GM08714 (cell line): ENCODE measurements at regions not wholly inside any gene's neighbourhood (a gene's known extent, or its start where the extent isn't known, plus 50 kb on each side); places are given as distances from the start of the nearest gene placed in this dataset.
"Not testable (repeated sequence)": the region's sequence is repeated elsewhere in the genome, so short reads cannot be mapped to it uniquely, and the experiment has no call there.

Experiments used
- H3K4me3 ChIP-seq: fragments of 200-500 bp; sonication (Bioruptor generic); 2 replicates; pipeline ENCODE4 v1.5.1; 2014; ENCODE audit warnings: mild to moderate bottlenecking, low read length, inconsistent platforms
- ZNF274 ChIP-seq: IDR thresholded peaks from 2 replicates; pipeline ENCODE4 v1.6.1; 2012; ENCODE audit warnings: mild to moderate bottlenecking, low read depth, low read length

- no peak for TF ChIP-seq ZNF274
- H3K4me3 ChIP-seq, result no peak overlapping the region
Observed at GRCh38 chr1:59204001-59204400, 92.9 kb upstream of the FGGY start.

- not testable (repeated sequence) for H3K4me3 ChIP-seq
Observed at GRCh38 chr1:59206616-59207015, 90.3 kb upstream of the FGGY start.

GRCh38 chr1:59210430-59210829 lies 86.5 kb upstream of the FGGY start:
- not testable (repeated sequence) for H3K4me3 ChIP-seq

GRCh38 chr1:59212706-59213105 lies 84.2 kb upstream of the FGGY start:
- no peak for TF ChIP-seq ZNF274
- no peak overlapping the region for H3K4me3 ChIP-seq

- TF ChIP-seq ZNF274, result no peak
- no peak overlapping the region for H3K4me3 ChIP-seq
Observed at GRCh38 chr1:59214248-59215208, 82.4 kb upstream of the FGGY start.

- H3K4me3 ChIP-seq, result no peak overlapping the region
- TF ChIP-seq ZNF274, result no peak
Observed at GRCh38 chr1:59215766-59216291, 81.1 kb upstream of the FGGY start.

GRCh38 chr1:59217439-59217838 lies 79.5 kb upstream of the FGGY start:
- not testable (repeated sequence) for H3K4me3 ChIP-seq

- no peak for TF ChIP-seq ZNF274
- no peak overlapping the region for H3K4me3 ChIP-seq
Observed at GRCh38 chr1:59218521-59219236, 78.2 kb upstream of the FGGY start.

GRCh38 chr1:59219916-59220315 lies 77.0 kb upstream of the FGGY start:
- TF ChIP-seq ZNF274, result no peak
- H3K4me3 ChIP-seq, result no peak overlapping the region

- no peak for TF ChIP-seq ZNF274
- H3K4me3 ChIP-seq, result no peak overlapping the region
Observed at GRCh38 chr1:59220356-59220755, 76.5 kb upstream of the FGGY start.

- TF ChIP-seq ZNF274, result no peak
- H3K4me3 ChIP-seq, result no peak overlapping the region
Observed at GRCh38 chr1:59223198-59223597, 73.7 kb upstream of the FGGY start.

GRCh38 chr1:59223989-59224634 lies 72.8 kb upstream of the FGGY start:
- TF ChIP-seq ZNF274, result no peak
- H3K4me3 ChIP-seq, result no peak overlapping the region

- H3K4me3 ChIP-seq, result no peak overlapping the region
- TF ChIP-seq ZNF274, result no peak
Observed at GRCh38 chr1:59225594-59226316, 71.1 kb upstream of the FGGY start.

GRCh38 chr1:59229138-59229537 lies 67.8 kb upstream of the FGGY start:
- H3K4me3 ChIP-seq, result no peak overlapping the region
- TF ChIP-seq ZNF274, result no peak
